Subcutaneous abdominal adipose tissue (tissue), 5 donors: ENCODE measurements at regions not wholly inside any gene's neighbourhood (a gene's known extent, or its start where the extent isn't known, plus 50 kb on each side); places are given as distances from the start of the nearest gene placed in this dataset.
A peak's percentile ranks its signal among the peaks of the same experiment; 100 is the strongest.

Experiments
- H3K27ac ChIP-seq: one replicate; pipeline ENCODE4 v1.7.0; 2013; ENCODE audit warnings: low read depth, mild to moderate bottlenecking, inconsistent platforms, low read length, moderate library complexity
- H3K27me3 ChIP-seq, 5 donors: one replicate each; pipeline ENCODE4 v1.7.0; 2013; ENCODE audit warnings: low read length in 5 of 5, inconsistent platforms in 1 of 5; ENCODE audit not compliant: control insufficient read depth in 5 of 5, insufficient read depth in 4 of 5
- H3K36me3 ChIP-seq, 5 donors: one replicate each; pipeline ENCODE4 v1.7.0; 2013; ENCODE audit warnings: low read length in 5 of 5; ENCODE audit not compliant: control insufficient read depth in 5 of 5, insufficient read depth in 5 of 5
- H3K4me1 ChIP-seq, 5 donors: one replicate each; pipeline ENCODE4 v1.7.0; 2013; ENCODE audit warnings: low read length in 5 of 5, mild to moderate bottlenecking in 3 of 5, moderate library complexity in 1 of 5; ENCODE audit not compliant: control insufficient read depth in 5 of 5, insufficient read depth in 5 of 5
- H3K4me3 ChIP-seq, 5 donors: one replicate each; pipeline ENCODE4 v1.7.0; 2013; ENCODE audit warnings: low read length in 5 of 5, low read depth in 1 of 5
- H3K9ac ChIP-seq, 5 donors: one replicate each; pipeline ENCODE4 v1.7.0; 2013; ENCODE audit warnings: low read length in 5 of 5, mild to moderate bottlenecking in 4 of 5, moderate library complexity in 3 of 5
- H3K9me3 ChIP-seq, 5 donors: one replicate each; pipeline ENCODE4 v1.7.0; 2013; ENCODE audit warnings: low read length in 5 of 5; ENCODE audit not compliant: control insufficient read depth in 5 of 5
- donor health status: healthy.
- donor health status: healthy.
- donor health status: healthy.
- donor health status: healthy.
- donor health status: healthy.

DNA sequence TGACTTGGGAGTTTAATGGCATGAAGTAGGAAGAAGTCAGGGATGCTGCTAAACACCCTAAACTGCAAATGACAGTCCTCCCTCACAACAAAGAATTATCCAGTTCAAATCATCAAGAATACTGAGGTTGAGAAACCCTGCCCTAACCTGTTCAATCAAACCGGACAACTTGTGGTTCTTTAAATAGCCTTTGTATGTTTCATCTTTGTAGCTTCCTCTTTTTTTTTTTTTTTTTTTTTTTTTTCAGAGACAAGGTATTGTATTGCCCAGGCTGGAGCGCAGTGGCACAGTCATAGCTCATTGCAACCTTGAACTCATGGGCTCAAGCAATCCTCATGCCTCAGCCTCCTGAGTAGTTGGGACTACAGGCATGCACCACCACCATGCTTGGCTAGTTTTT, 52.5 kb upstream of the TTC29 start:
- H3K9me3 ChIP-seq = peaks cover 0 to 5% (median 0%) of the 10 kb centered on the region in 5 donors
- H3K27me3 ChIP-seq = no peaks in the 10 kb centered on the region
- H3K36me3 ChIP-seq = no peaks in the 10 kb centered on the region

DNA sequence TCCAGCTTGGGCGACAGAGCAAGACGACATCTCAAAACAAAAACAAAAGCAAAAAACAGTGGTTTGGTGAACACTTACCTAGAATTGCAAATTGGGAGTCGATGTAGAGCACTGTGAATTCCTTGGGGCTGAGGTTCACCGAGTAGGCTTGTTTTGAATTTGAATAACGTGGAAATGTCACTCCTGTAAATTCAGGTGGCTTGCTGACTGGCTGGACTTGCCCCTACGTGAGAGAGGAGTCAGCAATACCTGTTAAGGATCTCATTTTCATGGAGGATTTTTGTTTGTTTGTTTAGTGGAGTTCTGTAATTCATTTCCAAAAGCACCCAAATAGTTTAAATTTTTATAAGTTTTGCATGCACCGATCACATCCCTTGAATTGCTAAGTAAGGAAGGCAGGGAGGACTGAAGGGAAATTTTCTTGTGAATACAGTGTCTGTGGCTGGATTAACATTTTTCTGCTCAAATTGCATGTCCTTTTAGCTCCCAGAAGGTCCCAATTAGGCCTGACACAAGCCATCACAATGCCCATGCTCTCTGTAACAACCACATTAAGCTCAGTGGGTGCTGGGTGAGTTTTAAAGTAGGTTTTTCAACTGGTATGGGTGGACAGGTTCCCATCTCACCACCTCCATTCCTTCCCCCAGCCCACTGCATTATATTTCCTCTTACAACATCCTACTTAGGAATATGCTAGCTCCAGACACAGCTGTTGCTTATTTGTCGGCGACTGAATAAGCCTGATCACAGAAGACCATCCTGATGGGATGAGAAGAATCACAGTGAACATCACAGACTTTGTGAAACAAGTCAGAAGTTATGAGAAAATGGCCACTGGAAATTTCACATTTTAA, 58.5 kb upstream of the TTC29 start:
- Histone ChIP-seq H3K9ac (no peak overlapping the region), H3K9me3 (no peaks in the 10 kb centered on the region), H3K27me3 (no peaks in the 10 kb centered on the region), H3K4me3 (no peak overlapping the region), H3K36me3 (no peaks in the 10 kb centered on the region), H3K27ac (no peak overlapping the region), H3K4me1 (no peaks in the 10 kb centered on the region)

More for the DNA sequence above, 52.5 kb upstream of the TTC29 start:
- Histone ChIP-seq H3K4me3 (no peak overlapping the region), H3K4me1 (no peaks in the 10 kb centered on the region), H3K9ac (no peak overlapping the region), H3K27ac (no peak overlapping the region)

DNA sequence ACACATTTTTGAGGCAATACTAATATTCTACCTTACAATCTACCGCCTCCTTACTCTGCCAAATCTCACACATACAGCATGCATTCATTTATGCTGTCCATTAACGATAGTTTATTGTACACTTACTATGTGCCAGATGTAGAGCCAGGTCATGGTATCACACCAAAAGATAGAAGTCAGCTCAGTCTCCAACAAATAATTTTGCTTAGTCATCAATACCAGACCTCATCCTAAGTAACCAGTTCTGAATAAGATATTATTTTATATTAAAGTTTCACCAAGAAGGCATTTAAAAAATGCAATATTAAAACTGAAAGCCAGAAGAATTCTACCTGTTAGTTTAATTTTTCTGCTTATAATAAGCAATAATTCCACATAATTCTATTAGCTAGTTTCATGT, 60.6 kb upstream of the TTC29 start:
- Histone ChIP-seq H3K27ac (no peak overlapping the region), H3K36me3 (no peaks in the 10 kb centered on the region), H3K9me3 (no peaks in the 10 kb centered on the region), H3K27me3 (no peaks in the 10 kb centered on the region), H3K4me3 (no peak overlapping the region), H3K9ac (no peak overlapping the region), H3K4me1 (no peaks in the 10 kb centered on the region)

DNA sequence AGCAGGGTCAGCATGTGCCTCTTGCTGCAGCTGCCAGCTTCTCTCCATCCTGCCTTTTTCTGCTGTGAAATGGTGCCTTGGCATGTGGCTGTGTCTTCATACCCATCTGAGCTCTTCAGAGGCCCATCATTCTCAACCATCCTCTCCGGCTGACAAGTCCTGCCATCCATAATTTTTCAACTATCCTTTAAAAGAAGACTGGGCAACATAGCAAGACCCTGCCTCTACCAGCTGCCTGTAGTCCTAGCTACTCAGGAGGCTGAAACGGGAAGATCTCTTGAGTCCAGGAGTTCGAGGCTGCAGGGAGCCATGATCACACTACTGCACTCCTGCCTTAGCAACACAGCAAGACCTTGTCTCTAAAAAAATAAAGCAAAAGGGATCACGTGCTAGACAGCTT, 64.2 kb upstream of the TTC29 start:
- Histone ChIP-seq H3K36me3 (no peaks in the 10 kb centered on the region), H3K4me1 (no peaks in the 10 kb centered on the region), H3K27ac (no peak overlapping the region)

DNA sequence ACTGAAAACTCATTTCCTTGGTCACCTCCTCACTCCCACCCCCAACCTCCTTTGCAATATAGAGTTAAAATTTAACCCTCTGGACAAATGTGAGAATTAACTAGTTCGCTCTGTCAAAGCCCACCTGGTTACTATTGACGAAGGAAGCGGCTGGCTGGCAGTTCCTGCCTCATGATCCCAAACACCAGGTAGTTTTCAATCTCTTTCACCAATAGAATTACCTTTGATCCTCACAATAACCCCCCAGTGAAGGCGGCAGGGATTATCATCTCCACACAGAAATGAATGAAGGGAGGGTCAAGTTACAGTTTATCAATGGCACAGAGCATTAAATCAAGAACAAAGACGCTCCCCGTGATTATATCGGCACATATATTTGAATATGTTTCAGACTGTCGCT, 65.7 kb upstream of the TTC29 start:
- no peaks in the 10 kb centered on the region for H3K4me1 ChIP-seq
- H3K9me3 ChIP-seq = no peaks in the 10 kb centered on the region
- H3K9ac ChIP-seq = no peak overlapping the region
- no peak overlapping the region for H3K4me3 ChIP-seq
- H3K27me3 ChIP-seq = peaks cover 0 to 3% (median 0%) of the 10 kb centered on the region in 5 donors
- no peaks in the 10 kb centered on the region for H3K36me3 ChIP-seq
- no peak overlapping the region for H3K27ac ChIP-seq

More for the DNA sequence above, 64.2 kb upstream of the TTC29 start:
- Histone ChIP-seq H3K9ac (no peak overlapping the region), H3K9me3 (no peaks in the 10 kb centered on the region), H3K4me3 (no peak overlapping the region), H3K27me3 (no peaks in the 10 kb centered on the region)

DNA sequence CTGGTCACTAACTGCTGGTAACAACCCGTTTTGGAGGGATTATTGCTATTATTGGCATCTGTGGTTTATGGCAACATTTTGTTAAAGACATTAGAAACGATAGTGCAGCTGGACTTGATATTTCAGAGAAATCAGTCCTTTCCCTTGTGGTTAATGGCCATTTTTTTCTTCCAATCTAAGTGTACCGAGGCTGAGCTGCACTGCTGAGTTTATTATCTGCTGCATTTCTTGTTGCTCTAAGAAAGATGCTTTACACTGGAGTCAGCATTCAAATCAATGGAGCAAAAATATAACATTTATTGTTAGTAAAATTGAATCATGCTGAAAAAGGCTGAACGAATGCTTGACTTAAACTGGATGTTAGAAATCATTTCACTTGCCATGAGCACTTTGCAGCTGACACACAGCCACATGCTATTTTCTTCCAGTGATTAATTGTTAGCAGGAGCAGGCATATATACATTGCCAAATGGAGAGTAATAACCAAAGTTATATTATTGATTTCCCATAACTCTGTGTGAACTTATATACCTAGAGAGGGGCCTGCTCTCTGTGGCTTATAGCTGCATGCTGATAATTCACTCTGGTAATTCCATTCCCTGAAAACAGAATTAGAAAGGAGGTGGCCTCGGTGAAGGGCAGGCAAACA, 66.5 kb upstream of the TTC29 start:
- Histone ChIP-seq H3K4me1 (no peaks in the 10 kb centered on the region), H3K9me3 (no peaks in the 10 kb centered on the region), H3K27ac (no peak overlapping the region)

DNA sequence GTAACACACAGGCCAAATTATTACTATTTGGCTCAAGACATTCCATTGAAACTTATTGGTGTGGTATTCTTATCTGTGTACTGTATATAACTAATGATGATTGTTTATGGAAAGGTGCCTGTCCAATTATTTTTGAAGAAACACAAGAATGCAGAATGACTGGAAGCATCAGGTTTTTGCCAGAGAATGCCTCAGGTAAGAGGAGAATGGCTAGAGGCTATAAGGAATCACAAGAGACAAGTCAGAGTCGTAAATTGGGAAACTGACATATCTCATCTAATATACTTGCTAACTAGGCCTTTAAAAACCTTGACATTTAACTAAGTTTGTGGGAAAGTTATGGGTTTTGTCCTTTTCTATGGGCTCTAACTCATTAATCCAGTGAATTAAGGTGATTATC, 69.3 kb upstream of the TTC29 start:
- Histone ChIP-seq H3K4me3 (peak overlapping the region in 1 of 5 donors; percentile 30), H3K36me3 (no peaks in the 10 kb centered on the region), H3K27ac (no peak overlapping the region), H3K4me1 (no peaks in the 10 kb centered on the region), H3K9me3 (no peaks in the 10 kb centered on the region), H3K27me3 (peaks cover 0 to 3% (median 0%) of the 10 kb centered on the region in 5 donors), H3K9ac (peak overlapping the region in 1 of 5 donors; percentile 10)

More for the DNA sequence above, 66.5 kb upstream of the TTC29 start:
- H3K4me3 ChIP-seq = no peak overlapping the region
- peaks cover 0 to 3% (median 0%) of the 10 kb centered on the region in 5 donors for H3K27me3 ChIP-seq
- no peak overlapping the region for H3K9ac ChIP-seq
- no peaks in the 10 kb centered on the region for H3K36me3 ChIP-seq

DNA sequence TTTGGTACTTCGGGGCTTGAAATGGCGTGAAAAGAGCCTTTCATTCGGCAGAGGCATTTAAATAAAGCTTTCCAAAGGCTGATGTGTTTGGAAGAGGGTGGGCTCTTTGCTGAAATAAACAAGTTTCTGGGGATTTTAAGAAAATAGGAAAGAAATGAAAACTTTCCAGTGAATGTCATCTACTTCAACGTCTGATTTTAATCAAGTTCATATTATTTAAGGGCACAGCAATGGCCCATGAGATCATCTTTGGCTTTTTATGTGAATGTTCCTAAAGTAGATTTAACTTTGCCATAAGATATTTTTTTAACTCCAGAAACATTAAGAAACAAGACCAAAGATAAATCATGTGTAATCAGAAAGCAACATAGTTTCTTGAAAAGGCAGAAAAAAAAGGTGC, 69.8 kb upstream of the TTC29 start:
- H3K36me3 ChIP-seq = no peaks in the 10 kb centered on the region
- H3K4me3 ChIP-seq = peak overlapping the region in 2 of 5 donors; percentile 23 to 30
- peak overlapping the region in 1 of 5 donors; percentile 10 for H3K9ac ChIP-seq
- no peaks in the 10 kb centered on the region for H3K9me3 ChIP-seq
- peaks cover 0 to 3% (median 0%) of the 10 kb centered on the region in 5 donors for H3K27me3 ChIP-seq
- H3K27ac ChIP-seq = no peak overlapping the region
- no peaks in the 10 kb centered on the region for H3K4me1 ChIP-seq

DNA sequence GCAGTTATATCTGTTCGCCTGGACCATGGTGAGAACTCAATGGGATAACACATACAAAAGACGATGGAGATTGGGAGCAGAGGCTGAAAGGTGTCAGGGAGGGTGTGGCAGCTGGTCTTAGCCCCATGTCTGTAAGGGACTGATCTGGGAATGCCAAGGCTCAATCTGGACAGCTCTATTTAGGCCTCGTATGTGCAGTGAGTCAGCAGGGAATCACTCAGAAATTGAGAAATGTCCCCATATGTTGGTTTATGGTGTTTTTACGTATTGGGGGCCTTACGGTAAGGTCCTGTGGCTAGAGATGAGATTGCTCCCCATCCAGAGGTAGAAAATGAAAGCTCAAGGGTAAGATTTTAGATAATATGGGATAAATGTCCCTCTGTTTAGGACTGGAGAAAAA, 71.4 kb upstream of the TTC29 start:
- H3K27ac ChIP-seq = no peak overlapping the region
- no peaks in the 10 kb centered on the region for H3K36me3 ChIP-seq
- no peak overlapping the region for H3K4me3 ChIP-seq
- H3K9ac ChIP-seq = no peak overlapping the region
- H3K9me3 ChIP-seq = no peaks in the 10 kb centered on the region
- H3K4me1 ChIP-seq = no peaks in the 10 kb centered on the region
- H3K27me3 ChIP-seq = peaks cover 0 to 3% (median 0%) of the 10 kb centered on the region in 5 donors

DNA sequence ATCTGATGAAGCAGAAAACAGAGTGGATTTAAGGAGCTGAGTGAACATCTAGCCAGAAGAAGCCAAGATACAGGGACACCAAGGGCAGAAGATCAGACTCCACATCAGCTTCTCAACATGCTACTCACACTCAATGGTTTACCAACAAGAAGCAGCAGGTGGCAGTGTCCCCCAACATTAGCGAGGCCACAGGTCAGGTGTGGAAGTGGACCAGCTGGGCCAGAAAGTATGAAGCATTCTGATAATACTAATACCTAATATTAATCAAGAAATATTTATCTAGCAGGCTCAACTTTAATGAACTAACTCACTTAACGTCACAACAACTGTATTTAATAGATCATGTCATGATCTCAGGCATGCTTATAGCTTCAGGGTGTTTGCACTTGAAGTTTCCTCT, 73.4 kb upstream of the TTC29 start:
- no peaks in the 10 kb centered on the region for H3K36me3 ChIP-seq
- no peaks in the 10 kb centered on the region for H3K9me3 ChIP-seq
- no peak overlapping the region for H3K4me3 ChIP-seq
- no peak overlapping the region for H3K27ac ChIP-seq
- H3K9ac ChIP-seq = no peak overlapping the region
- H3K27me3 ChIP-seq = peaks cover 0 to 3% (median 0%) of the 10 kb centered on the region in 5 donors
- H3K4me1 ChIP-seq = no peaks in the 10 kb centered on the region
